HT1080 (cell line): ENCODE measurements at regions not wholly inside any gene's neighbourhood (a gene's known extent, or its start where the extent isn't known, plus 50 kb on each side); places are given as distances from the start of the nearest gene placed in this dataset.

Experiments
- DNase-seq: peaks from one replicate; pipeline ENCODE4 v3.0.0-alpha.2; 2015; ENCODE audit warnings: low read depth

DNA sequence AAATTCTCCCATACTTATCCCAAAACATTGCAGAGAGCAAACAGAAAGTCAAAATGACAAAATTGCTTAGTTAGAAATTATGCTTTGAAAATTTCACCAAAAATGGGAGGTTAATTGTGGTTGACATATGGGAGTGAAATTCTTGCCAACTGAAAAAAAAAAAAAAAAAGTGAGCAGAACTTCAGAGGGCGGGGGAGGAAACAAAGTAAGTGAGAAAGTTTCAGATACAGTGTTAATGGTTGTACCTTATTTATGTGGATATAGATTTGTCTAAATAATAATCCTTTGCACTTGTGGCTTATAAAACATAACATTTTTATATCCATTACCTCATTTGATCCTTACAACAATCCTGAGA, 91.5 kb upstream of the RAP2B start:
- peak; percentile 63 for DNase-seq

DNA sequence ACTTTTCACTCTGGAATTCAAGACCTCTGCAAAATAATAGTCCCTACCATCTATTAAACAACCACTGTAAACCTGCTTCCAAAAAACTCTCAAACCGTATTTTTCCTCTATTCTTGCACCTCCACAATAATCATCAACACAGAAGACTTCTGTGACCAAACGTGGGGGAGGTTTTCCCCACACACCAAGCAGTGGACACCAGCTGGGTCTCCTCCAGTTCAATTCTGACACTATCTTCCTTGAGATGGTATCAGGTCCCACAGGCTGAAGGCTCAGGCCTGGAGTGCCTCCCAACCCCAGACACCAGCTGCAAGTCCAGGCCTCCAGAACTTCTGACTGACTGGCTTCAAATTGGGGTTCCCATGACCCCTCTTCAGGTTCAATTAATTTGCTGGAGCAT, 89.6 kb upstream of the RAP2B start:
- no peak for DNase-seq

DNA sequence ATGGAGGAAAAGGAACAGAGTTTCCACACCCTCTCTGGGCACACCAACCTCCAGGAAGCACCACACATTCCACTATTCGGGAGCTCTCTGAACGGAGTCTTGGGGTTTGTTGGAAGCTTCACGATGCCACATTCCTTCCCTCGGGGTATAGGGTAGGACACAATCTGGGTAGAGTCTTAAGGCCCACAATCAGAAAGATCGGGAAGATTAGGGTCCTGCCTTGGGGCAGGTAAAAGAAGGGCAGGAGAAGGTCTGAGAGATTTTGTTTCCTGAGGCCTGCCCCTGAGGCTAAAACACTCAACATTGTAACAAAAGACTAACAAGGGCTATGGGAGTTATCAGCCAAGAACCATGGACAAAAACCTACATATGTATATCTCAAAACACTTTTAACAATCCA, 89.2 kb upstream of the RAP2B start:
- no peak for DNase-seq

DNA sequence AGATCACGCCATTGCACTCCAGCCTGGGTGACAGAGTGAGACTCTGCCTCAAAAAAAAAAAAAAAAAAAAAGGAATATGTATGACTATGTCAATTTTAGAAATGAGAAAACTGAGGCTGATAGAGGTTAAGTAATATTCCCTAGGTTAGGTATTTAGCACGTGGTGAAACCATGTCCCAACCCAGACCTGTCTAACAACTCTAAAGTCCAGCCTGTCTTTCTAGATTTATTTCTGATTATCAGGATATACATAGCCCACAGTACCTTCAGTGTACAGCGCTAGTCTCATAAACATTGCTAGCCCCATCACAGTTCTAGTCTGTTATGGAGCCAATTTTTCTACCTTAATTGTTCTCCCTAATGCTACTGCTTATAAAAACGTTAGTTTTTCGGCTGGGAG, 88.4 kb upstream of the RAP2B start:
- DNase-seq, result no peak

DNA sequence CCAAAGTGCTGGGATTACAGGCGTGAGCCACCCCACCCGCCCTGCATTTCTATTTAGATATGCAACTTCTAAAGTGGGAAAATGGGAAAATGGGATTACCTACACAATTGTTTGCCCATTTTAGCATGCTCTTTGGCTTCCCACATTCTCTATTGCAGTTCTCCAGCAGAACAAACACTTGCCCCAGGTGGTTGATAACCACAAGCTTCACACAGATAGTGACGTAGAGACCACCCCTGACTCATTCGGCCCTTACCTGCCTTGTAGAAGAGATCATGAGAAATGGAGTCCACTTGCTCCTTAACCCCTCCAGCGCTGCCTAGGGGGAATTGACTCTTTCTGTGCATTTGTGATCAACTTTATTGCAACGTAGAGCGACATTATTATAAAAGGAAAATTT, 83.2 kb upstream of the RAP2B start:
- no peak for DNase-seq

DNA sequence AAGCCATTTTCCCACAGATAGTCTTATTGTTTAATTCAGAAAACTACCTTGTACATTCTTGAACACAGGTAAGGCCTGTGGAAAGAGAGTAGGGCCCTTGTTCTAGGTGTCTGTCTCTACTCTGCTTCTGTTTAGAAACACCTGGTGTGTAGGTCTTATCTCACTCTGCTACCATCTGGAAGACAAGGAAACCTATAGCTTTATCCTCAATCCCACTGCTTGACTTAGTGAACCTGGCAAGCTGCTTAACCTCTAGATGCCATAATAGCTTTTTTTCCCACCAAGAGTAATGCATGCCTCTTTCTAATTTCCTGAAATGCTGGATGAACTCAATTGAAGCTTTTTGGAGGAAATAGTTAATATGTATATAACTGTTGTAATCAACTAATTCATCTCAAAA, 82.6 kb upstream of the RAP2B start:
- no peak for DNase-seq

DNA sequence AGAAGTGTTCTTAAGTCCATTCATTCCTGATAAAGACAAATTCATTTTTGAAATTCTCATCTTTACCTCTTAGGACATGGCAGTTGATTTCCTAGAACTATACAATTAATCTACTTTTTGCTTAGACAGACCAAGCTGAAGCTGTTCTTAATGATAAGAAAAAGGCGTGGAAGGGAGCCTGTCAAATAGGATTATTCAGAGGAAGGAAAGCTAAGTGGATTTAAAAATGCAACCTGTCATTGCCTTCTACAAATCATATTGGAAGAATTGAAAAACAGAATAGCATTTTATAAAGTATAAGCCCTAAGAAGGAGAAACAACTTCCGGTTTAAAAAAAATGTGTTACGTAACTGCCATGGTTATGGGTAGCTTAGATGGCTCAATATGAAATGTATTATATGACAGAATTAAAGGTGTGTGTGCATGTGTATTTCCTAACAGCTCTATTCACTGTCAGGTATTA, 81.2 kb upstream of the RAP2B start:
- DNase-seq, result no peak

DNA sequence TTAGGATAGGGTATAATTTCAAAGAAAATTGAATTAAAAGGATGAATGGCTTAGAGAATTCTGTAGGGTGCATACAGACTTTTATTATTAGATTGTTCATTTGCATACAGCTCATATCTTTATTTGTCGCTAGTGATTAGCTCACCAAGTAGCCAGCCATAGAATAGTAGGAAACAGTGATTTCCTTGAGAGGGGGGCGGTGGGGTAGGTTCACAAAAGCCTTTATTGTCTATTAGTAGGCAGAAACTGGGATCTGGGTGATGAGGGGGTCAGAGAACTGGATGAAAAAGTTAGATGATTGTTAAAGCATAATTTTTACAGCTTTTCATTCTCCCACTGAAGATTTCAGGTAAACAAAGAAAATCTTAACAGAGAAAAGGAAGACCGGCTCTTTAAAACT, 77.6 kb upstream of the RAP2B start:
- DNase-seq, result no peak

DNA sequence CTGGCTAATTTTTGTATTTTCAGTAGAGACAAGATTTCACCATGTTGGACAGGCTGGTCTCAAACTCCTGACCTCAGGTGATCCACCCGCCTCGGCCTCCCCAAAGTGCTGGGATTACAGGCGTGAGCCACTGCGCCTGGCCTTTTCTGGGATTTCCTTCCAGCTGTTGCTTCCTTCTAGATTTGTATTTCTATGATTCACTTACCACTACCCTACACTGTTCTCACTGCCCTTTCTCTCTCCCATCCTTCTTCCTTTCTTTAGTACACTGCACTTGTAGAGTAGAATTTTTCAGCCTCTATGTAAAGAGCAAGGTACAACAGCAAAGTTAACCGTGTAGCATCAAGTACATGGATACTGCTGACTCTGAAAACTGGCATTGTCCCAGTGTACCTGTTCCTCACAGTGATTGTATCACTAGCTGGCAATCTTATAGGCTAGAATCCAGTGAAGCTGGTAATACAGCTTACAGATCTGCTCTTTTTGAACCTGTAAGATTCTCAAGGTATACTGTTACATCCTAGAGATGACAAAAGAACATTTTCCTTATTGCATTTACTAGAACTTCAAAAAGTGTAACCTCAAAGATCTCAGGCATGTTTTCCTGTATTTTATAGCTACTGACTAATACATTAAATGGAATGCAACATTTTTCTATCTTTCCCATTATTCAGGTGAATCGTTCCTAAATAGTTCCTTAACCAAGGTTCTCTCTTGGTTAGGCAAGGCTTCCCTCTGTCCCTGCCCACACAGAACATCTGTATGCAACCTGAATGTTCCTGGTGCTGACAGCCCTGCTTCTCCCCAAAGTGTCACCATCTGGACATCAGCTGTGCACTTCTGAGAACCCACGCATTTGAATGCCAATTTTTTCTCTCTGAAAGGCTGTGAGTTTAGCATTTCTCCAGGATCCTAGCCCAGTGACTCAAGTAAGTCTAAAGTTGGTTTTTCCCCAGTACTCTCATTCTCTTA, 74.1 kb upstream of the RAP2B start:
- peak; percentile 11 for DNase-seq

DNA sequence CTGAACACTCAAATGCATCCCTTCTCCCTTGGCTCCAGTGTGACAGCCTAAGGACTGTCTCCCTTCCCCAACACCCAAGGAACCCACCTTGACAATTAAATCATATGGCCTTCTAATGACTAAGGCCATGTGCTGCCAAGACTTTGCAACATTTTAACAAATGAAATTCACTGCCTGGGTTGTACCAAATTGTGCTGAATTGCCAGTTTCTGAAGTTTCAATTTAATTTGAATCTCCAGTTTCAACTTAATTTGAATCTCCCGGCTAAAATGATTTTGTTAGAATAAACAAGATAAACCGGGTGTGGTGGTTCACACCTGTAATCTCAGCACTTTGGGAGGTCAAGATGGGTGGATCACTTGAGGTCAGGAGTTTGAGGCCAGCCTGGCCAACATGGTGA, 72.4 kb upstream of the RAP2B start:
- DNase-seq, result no peak

DNA sequence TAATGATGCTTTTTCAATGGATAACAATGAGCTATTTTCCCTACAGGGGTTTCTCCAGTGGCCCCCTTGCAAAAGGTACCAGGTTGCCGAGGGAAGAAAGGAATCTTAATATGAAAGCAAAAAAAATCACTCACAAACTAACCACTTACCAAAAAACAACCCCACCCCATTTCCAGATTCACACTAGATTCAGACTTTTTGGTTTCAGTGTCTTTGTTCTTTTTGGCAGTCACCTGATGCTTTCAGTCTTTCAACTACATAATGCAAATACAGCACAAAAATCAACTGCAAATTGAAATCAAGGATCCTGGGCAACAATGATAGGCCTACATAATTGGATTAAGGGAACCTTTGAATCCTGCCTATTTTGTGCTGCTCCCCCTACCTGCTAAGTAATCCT, 71.1 kb upstream of the RAP2B start:
- DNase-seq, result no peak

DNA sequence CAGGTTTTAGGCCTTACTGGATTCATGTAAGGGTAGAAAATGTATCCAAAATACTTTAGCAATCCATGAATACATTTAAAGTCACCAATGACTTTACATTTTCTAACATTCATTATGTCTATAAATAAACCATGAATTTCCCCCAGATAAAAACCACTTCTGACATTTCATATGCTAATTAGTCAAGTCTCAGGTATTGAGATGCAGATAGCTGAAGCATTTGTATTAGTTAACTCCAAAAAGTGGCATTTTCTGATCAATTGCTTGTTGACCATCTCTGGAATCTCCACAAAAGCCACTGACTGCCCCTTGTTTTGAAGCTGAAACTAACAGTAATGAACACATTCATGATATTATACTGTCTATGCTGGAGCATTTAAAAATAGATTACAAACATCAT, 68.4 kb upstream of the RAP2B start:
- DNase-seq, result no peak

DNA sequence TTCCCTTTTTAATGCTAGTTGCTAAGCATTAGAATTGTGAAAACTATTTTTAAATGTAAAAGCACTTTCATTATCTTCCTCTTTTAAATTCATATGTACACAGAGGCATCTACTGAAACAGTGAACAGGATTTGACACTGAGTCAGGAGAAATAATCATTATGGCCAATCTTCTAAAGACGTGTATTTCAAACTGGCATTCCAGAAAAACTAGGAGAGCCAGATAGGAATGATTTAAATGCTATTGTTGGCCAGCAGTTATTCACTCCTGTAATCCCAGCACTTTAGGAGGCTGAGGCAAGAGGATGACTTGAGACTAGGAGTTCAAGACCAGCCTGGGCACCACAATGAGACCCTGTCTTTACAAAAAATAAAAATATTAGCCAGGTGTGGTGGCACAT, 67.6 kb upstream of the RAP2B start:
- DNase-seq, result no peak

DNA sequence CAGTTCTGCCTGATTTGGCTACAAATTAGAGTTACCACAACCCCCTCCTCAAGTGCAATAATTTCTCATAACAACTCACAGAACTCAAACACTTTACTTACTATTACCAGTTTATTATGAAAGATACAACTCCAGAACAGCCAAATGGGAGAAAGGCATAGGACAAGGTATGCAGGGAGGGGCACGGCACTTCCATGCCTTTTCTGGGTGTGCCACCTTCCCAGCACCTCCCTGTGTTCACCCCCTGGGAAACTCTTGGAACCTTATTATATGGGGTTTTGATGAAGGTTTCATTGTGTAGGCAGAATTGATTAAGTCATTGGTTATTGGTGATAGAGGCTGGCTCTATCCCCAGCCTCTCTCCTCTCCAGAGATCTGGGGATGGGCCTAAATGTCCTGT, 66.6 kb upstream of the RAP2B start:
- DNase-seq, result no peak

DNA sequence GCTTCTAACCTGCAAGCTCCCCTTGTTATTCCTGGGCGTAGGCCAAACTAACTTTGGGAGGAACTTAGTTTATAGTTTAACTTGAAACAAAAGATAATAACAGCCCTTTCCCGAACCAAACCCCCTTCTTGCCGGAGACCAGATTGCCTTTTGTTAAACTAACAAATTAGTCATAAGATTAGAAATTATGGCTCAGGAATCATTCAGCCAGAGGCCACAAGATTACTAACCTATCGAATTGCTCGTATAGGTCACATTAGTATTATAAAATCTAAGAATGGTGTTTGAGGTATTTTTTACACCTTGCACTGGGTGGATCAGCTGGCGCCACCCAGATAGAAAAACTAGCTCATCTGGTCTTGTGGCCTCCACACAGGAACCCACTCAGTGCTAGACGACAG, 65.3 kb upstream of the RAP2B start:
- DNase-seq, result no peak

DNA sequence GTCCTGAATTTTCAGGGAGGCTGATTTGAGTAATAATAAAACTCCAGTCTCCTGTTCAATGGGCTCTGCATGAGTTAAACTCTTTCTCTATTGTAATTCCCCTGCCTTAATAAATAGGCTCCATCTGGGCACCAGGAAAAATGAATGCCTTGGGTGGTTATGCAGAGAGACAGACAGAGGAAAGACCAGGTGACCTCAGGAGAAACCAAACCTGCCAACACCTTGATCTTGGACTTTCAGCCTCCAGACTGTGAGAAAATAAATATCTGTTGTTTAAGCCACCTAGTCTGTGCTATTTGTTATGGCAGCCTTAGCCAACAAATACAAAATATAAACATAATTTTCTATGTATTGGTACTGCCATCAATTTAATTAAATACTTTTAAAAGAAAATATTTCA, 64.8 kb upstream of the RAP2B start:
- DNase-seq, result no peak

DNA sequence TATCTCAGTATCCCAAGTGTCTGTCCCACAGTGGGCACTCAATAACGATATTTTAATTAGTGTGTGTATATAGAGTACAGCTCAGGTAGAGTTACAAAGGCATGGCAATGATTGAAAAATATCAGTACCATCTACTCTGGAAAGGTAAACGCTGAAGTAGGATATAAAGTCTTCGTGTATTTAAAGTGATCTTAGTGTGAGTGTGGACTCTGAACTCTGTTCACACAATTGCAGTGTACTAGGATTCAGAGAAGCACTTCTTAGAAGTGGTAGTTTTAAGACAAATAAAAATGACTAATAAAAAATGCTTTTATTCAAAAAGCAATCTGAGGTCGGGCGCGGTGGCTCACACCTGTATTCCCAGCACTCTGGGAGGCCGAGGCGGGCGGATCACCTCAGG, 62.9 kb upstream of the RAP2B start:
- DNase-seq, result no peak

DNA sequence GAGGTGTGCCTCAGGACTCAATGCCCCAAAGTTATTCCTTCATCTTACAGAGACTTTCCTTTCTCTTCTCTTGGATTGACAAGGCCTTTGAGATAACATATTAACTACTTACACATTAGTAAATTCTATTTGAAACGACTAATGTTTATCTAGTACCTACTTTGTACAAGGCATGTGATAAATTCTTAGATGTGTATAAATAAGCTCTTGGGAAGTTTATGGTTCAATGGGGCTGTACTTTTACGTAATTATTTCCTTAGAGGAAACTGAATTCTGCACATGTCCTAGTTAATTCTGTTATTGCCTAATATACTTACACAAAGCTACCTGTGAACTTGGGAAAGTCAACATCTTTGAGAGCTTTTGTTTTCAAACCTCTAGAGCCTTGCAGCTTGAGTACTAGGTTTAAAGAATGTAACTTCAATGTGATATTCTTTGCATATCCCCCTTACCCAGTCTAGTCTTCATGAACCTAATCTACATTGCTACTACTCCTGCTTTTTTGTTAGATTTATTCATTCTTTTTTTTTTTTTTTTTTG, 58.5 kb upstream of the RAP2B start:
- no peak for DNase-seq

DNA sequence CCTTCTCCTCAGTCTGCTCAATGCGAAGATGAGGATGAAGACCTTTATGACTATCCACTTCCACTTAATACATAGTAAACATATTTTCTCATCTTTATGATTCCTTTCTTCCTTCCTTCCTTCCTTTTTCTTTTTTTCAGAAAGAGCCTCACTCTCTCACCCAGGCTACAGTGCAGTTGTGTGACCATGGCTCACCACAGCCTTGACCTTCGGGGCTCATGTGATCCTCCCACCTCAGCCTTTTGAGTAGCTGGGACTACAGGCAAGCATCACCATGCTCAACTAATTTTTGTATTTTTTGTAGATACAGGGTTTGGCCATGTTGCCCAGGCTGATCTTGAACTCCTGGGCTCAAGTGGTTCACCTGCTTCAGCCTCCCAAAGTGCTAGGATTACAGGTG, 52.0 kb upstream of the RAP2B start:
- DNase-seq, result no peak

DNA sequence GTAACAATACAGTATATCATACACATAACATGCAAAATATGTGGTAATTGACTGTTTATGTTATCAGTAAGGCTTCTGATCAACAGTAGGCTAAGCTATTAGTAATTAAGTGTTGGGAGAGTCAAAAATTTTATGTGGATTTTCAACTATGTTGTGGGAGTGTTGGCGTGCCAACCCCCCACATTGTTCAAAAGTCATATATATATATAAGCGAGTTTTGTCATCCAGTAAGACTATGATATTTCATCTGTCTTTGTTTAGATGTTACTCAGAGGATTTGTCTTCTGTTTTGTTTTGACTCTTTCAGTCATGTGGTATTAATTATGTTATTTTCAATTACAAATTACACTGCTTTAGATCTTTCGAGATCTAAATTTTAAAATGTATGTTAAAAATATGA, 51.0 kb upstream of the RAP2B start:
- no peak for DNase-seq
